Right lobe of liver (tissue), 4 donors: ENCODE measurements at regions not wholly inside any gene's neighbourhood (a gene's known extent, or its start where the extent isn't known, plus 50 kb on each side); places are given as distances from the start of the nearest gene placed in this dataset.

Experiments
- CTCF ChIP-seq, 4 donors: fragments of 200-600 bp in 3 of 4; fragments of 450-650 bp in 1 of 4; IDR thresholded peaks; one replicate each; pipeline versions ENCODE4 v1.5.1 to v1.8.0; 2016 to 2022; ENCODE audit warnings: antibody characterized with exemption in 4 of 4, mild to moderate bottlenecking in 2 of 4
- POLR2A ChIP-seq: fragments of 450-650 bp; IDR thresholded peaks from one replicate; pipeline ENCODE4 v1.6.1; 2017; ENCODE audit warnings: antibody characterized with exemption, mild to moderate bottlenecking
- donor health status: DM: no; HTN: no; CAD: no.
- donor health status: DM: no; HTN: no; CAD: no.
- donor health status: DM: no; HTN: yes; CAD: no.

DNA sequence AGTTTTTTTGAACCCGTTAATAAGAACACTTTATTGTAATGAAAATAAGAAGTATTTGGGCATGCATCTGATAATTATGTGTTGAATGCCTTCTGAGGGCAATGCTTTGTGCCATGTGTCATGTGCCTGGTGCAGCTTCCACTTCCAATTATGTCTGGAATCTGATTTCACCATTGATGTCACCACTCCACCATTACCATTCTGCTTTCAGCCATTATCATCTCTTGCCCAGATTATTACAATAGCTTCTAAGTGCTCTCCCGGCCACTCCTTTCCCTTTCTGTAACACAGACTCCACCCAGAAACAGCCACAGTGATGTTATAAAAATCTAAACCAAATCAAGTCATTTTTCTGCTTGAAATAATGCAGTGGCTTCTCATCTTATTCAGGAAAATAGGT, 171.7 kb downstream of the C9orf152 start:
- TF ChIP-seq POLR2A (no peak), CTCF (IDR thresholded peaks at IDR 0.05) (no peak)
